ENCODE measurements at regions not wholly inside any gene's neighbourhood (a gene's known extent, or its start where the extent isn't known, plus 50 kb on each side); places are given as distances from the start of the nearest gene placed in this dataset.

GRCh38 chr2:104786821-104787220, 67.1 kb upstream of the POU3F3 start:
- TF ChIP-seq CTCF (IDR thresholded peaks at IDR 0.05; ENCODE audit: poor library complexity, severe bottlenecking) (no peak), MXI1 (conservative IDR thresholded peaks at IDR 0.05; ENCODE audit: poor library complexity, severe bottlenecking) (no peak), SMC3 (conservative IDR thresholded peaks at IDR 0.05; ENCODE audit: poor library complexity) (no peak), POLR2AphosphoS5 (IDR thresholded peaks at IDR 0.05) (no peak), RAD21 (conservative IDR thresholded peaks at IDR 0.05) (no peak), EZH2 (IDR thresholded peaks at IDR 0.05; ENCODE audit: borderline replicate concordance, insufficient read depth, low read length, poor library complexity, severe bottlenecking) (no peak)
